ENCODE measurements at regions not wholly inside any gene's neighbourhood (a gene's known extent, or its start where the extent isn't known, plus 50 kb on each side); places are given as distances from the start of the nearest gene placed in this dataset.

- Mint-ChIP-seq H3K4me3 (no peak overlapping the region), H3K27ac (no peak overlapping the region), H3K9me3 (ENCODE audit: insufficient read depth) (peaks cover 1% of the 10 kb centered on the region), H3K27me3 (no peaks in the 10 kb centered on the region), H3K4me1 (no peaks in the 10 kb centered on the region)
- ATAC-seq (ENCODE audit: low read depth), result no peak
- H3K9me3 ChIP-seq (ENCODE audit: control extremely low read depth in 1 of 3, control insufficient read depth in 2 of 3, insufficient read depth in 1 of 3, low read length in 2 of 3), result no peaks in the 10 kb centered on the region
- no peaks in the 10 kb centered on the region for H3K36me3 ChIP-seq (replicated peaks in 1 of 2; ENCODE audit: control extremely low read depth in 1 of 2, control insufficient read depth in 1 of 2, extremely low read depth in 1 of 2, insufficient read depth in 2 of 2, low read length in 1 of 2)
- no peak overlapping the region for H3K9ac ChIP-seq (ENCODE audit: low read length)
- no peak overlapping the region for H3K4me3 ChIP-seq (ENCODE audit: control extremely low read depth in 1 of 5, extremely low read depth in 1 of 5, insufficient read depth in 1 of 5, low read depth in 2 of 5, low read length in 4 of 5)
- no peaks in the 10 kb centered on the region for H3K27me3 ChIP-seq (replicated peaks in 1 of 4; ENCODE audit: control extremely low read depth in 1 of 4, control insufficient read depth in 3 of 4, insufficient read depth in 4 of 4, low read length in 3 of 4)
- H4K20me1 ChIP-seq (ENCODE audit: control insufficient read depth, insufficient read depth, low read length, poor library complexity, severe bottlenecking), result no peaks in the 10 kb centered on the region
- ChIA-PET POLR2A (no interaction called here), CTCF (no interaction called here)
- no peak overlapping the region for H3K27ac ChIP-seq (ENCODE audit: low read length in 2 of 2)
- H3K4me2 ChIP-seq (replicated peaks; ENCODE audit: low read depth, low read length, poor library complexity, severe bottlenecking), result no peak overlapping the region
- TF ChIP-seq EZH2 (IDR thresholded peaks at IDR 0.05; ENCODE audit: borderline replicate concordance, insufficient read depth, low read depth, low read length, poor library complexity, severe bottlenecking), result no peak
- TF ChIP-seq, protein P1, sequence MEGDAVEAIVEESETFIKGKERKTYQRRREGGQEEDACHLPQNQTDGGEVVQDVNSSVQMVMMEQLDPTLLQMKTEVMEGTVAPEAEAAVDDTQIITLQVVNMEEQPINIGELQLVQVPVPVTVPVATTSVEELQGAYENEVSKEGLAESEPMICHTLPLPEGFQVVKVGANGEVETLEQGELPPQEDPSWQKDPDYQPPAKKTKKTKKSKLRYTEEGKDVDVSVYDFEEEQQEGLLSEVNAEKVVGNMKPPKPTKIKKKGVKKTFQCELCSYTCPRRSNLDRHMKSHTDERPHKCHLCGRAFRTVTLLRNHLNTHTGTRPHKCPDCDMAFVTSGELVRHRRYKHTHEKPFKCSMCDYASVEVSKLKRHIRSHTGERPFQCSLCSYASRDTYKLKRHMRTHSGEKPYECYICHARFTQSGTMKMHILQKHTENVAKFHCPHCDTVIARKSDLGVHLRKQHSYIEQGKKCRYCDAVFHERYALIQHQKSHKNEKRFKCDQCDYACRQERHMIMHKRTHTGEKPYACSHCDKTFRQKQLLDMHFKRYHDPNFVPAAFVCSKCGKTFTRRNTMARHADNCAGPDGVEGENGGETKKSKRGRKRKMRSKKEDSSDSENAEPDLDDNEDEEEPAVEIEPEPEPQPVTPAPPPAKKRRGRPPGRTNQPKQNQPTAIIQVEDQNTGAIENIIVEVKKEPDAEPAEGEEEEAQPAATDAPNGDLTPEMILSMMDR (IDR thresholded peaks at IDR 0.05), result no peak
- intact Hi-C loops (cut with micrococcal nuclease), result no loop called here
- no peaks in the 10 kb centered on the region for H3K4me1 ChIP-seq (ENCODE audit: control insufficient read depth in 2 of 2, insufficient read depth in 2 of 2, low read length in 2 of 2)
- no peak overlapping the region for H2AFZ ChIP-seq (ENCODE audit: insufficient read depth, low read depth, low read length, poor library complexity, severe bottlenecking)
- DNase-seq, result no peak
- no peaks in the 10 kb centered on the region for H3K79me2 ChIP-seq (ENCODE audit: control insufficient read depth, insufficient read depth, low read length)
- WGBS (ENCODE audit: insufficient coverage), result no CpG with 5 or more reads among the region's 2 CpGs
Observed at GRCh38 chr4:130021706-130022105, 925.8 kb downstream of the C4orf33 start.

- no peak overlapping the region for H3K27ac ChIP-seq (ENCODE audit: low read length in 2 of 2)
- H3K4me3 ChIP-seq (ENCODE audit: control extremely low read depth in 1 of 5, extremely low read depth in 1 of 5, insufficient read depth in 1 of 5, low read depth in 2 of 5, low read length in 4 of 5), result no peak overlapping the region
- Mint-ChIP-seq H3K4me1 (no peaks in the 10 kb centered on the region), H3K27ac (no peak overlapping the region), H3K27me3 (no peaks in the 10 kb centered on the region), H3K4me3 (no peak overlapping the region), H3K9me3 (ENCODE audit: insufficient read depth) (peaks cover 1% of the 10 kb centered on the region)
- H3K9ac ChIP-seq (ENCODE audit: low read length), result no peak overlapping the region
- no peaks in the 10 kb centered on the region for H3K4me1 ChIP-seq (ENCODE audit: control insufficient read depth in 2 of 2, insufficient read depth in 2 of 2, low read length in 2 of 2)
- no peaks in the 10 kb centered on the region for H3K79me2 ChIP-seq (ENCODE audit: control insufficient read depth, insufficient read depth, low read length)
- ATAC-seq (ENCODE audit: low read depth) (no peak), DNase-seq (no peak)
- ChIA-PET CTCF (no interaction called here), POLR2A (no interaction called here)
- TF ChIP-seq EZH2 (IDR thresholded peaks at IDR 0.05; ENCODE audit: borderline replicate concordance, insufficient read depth, low read depth, low read length, poor library complexity, severe bottlenecking), result no peak
- TF ChIP-seq, protein P1 (IDR thresholded peaks at IDR 0.05), result no peak
- intact Hi-C loops (cut with micrococcal nuclease), result no loop called here
- H3K27me3 ChIP-seq (replicated peaks in 1 of 4; ENCODE audit: control extremely low read depth in 1 of 4, control insufficient read depth in 3 of 4, insufficient read depth in 4 of 4, low read length in 3 of 4), result no peaks in the 10 kb centered on the region
- WGBS (ENCODE audit: insufficient coverage), result no CpG with 5 or more reads among the region's 2 CpGs
- H3K9me3 ChIP-seq (ENCODE audit: control extremely low read depth in 1 of 3, control insufficient read depth in 2 of 3, insufficient read depth in 1 of 3, low read length in 2 of 3), result no peaks in the 10 kb centered on the region
- H2AFZ ChIP-seq (ENCODE audit: insufficient read depth, low read depth, low read length, poor library complexity, severe bottlenecking), result no peak overlapping the region
- no peaks in the 10 kb centered on the region for H3K36me3 ChIP-seq (replicated peaks in 1 of 2; ENCODE audit: control extremely low read depth in 1 of 2, control insufficient read depth in 1 of 2, extremely low read depth in 1 of 2, insufficient read depth in 2 of 2, low read length in 1 of 2)
- no peak overlapping the region for H3K4me2 ChIP-seq (replicated peaks; ENCODE audit: low read depth, low read length, poor library complexity, severe bottlenecking)
- H4K20me1 ChIP-seq (ENCODE audit: control insufficient read depth, insufficient read depth, low read length, poor library complexity, severe bottlenecking), result no peaks in the 10 kb centered on the region
Observed at GRCh38 chr4:130023088-130023487, 927.1 kb downstream of the C4orf33 start.

All from B cell (primary cell).